H9 (cell line): ENCODE measurements at regions not wholly inside any gene's neighbourhood (a gene's known extent, or its start where the extent isn't known, plus 50 kb on each side); places are given as distances from the start of the nearest gene placed in this dataset.

Source experiments
- DNase-seq: peaks from one replicate; pipeline ENCODE4 v3.0.0-alpha.2; 2017
- H2AFZ ChIP-seq: one replicate; pipeline ENCODE4 v1.6.1; 2013; ENCODE audit warnings: mild to moderate bottlenecking, low read length, control low read depth, moderate library complexity
- H2AK5ac ChIP-seq: 2 replicates; pipeline ENCODE4 v1.6.1; 2013; ENCODE audit warnings: low read length, control low read depth, mixed read lengths; ENCODE audit not compliant: insufficient read length
- H2BK120ac ChIP-seq: one replicate; pipeline ENCODE4 v1.6.1; 2013; ENCODE audit warnings: low read depth, mild to moderate bottlenecking, low read length, control low read depth, inconsistent platforms; ENCODE audit not compliant: poor library complexity, severe bottlenecking
- H2BK12ac ChIP-seq: 2 replicates; pipeline ENCODE4 v1.6.1; 2013; ENCODE audit warnings: low read length, control low read depth, mixed read lengths, low read depth; ENCODE audit not compliant: insufficient read length
- H2BK15ac ChIP-seq: 2 replicates; pipeline ENCODE4 v1.6.1; 2013; ENCODE audit warnings: low read depth, low read length, control low read depth
- H2BK20ac ChIP-seq: one replicate; pipeline ENCODE4 v1.6.1; 2013; ENCODE audit warnings: low read depth, mild to moderate bottlenecking, low read length, control low read depth, inconsistent platforms; ENCODE audit not compliant: poor library complexity, severe bottlenecking
- H2BK5ac ChIP-seq: 2 replicates; pipeline ENCODE4 v1.6.1; 2013; ENCODE audit warnings: low read length, control low read depth, mixed read lengths; ENCODE audit not compliant: insufficient read length
- H3K14ac ChIP-seq: 2 replicates; pipeline ENCODE4 v1.6.1; 2013; ENCODE audit warnings: low read length, control low read depth; ENCODE audit not compliant: insufficient read depth
- H3K18ac ChIP-seq: 2 replicates; pipeline ENCODE4 v1.6.1; 2013; ENCODE audit warnings: low read depth, mild to moderate bottlenecking, mixed read lengths, low read length, control low read depth; ENCODE audit not compliant: insufficient read length
- H3K23ac ChIP-seq: 2 replicates; pipeline ENCODE4 v1.6.1; 2013; ENCODE audit warnings: low read length, control low read depth, mixed read lengths, low read depth; ENCODE audit not compliant: insufficient read length
- H3K23me2 ChIP-seq: 2 replicates; pipeline ENCODE4 v1.6.1; 2013; ENCODE audit warnings: low read depth, mild to moderate bottlenecking, mixed read lengths, low read length, control low read depth; ENCODE audit not compliant: insufficient read length, poor library complexity, severe bottlenecking
- H3K27ac ChIP-seq: 2 replicates; pipeline ENCODE4 v1.5.1; 2013; ENCODE audit warnings: low read length, control low read depth, mixed read lengths, low read depth; ENCODE audit not compliant: insufficient read length
- H3K27me3 ChIP-seq: 2 replicates; pipeline ENCODE4 v1.6.1; 2013; ENCODE audit warnings: low read length, control low read depth, inconsistent platforms; ENCODE audit not compliant: insufficient read depth
- H3K4ac ChIP-seq: 2 replicates; pipeline ENCODE4 v1.6.1; 2013; ENCODE audit warnings: low read depth, mild to moderate bottlenecking, control low read depth, inconsistent platforms, low read length, moderate library complexity
- H3K4me1 ChIP-seq: 2 replicates; pipeline ENCODE4 v1.6.1; 2013; ENCODE audit warnings: low read length, control low read depth, inconsistent platforms; ENCODE audit not compliant: insufficient read depth
- H3K4me2 ChIP-seq: 2 replicates; pipeline ENCODE4 v1.6.1; 2013; ENCODE audit warnings: low read length, control low read depth, mixed read lengths; ENCODE audit not compliant: insufficient read length, insufficient read depth
- H3K56ac ChIP-seq: 2 replicates; pipeline ENCODE4 v1.6.1; 2013; ENCODE audit warnings: low read depth, mild to moderate bottlenecking, mixed read lengths, low read length, control low read depth; ENCODE audit not compliant: insufficient read length
- H3K79me1 ChIP-seq: 2 replicates; pipeline ENCODE4 v1.6.1; 2013; ENCODE audit warnings: low read depth, mild to moderate bottlenecking, moderate library complexity, low read length, control low read depth, inconsistent platforms; ENCODE audit not compliant: insufficient read depth, poor library complexity, severe bottlenecking
- H3K79me2 ChIP-seq: 2 replicates; pipeline ENCODE4 v1.6.1; 2013; ENCODE audit warnings: low read length, control low read depth, inconsistent platforms; ENCODE audit not compliant: insufficient read depth
- H3K9ac ChIP-seq: 2 replicates; pipeline ENCODE4 v1.6.1; 2013; ENCODE audit warnings: low read length, control low read depth, mixed read lengths; ENCODE audit not compliant: insufficient read length; ENCODE audit errors: extremely low read depth
- H3K9me3 ChIP-seq: one replicate; pipeline ENCODE4 v1.6.1; 2013; ENCODE audit warnings: low read depth, low read length, inconsistent platforms; ENCODE audit not compliant: control insufficient read depth
- H3T11ph ChIP-seq: one replicate; pipeline ENCODE4 v1.6.1; 2013; ENCODE audit warnings: mild to moderate bottlenecking, low read length, control low read depth, inconsistent platforms
- H4K20me1 ChIP-seq: one replicate; pipeline ENCODE4 v1.6.1; 2013; ENCODE audit not compliant: control insufficient read depth, insufficient read length, insufficient read depth
- H4K5ac ChIP-seq: 2 replicates; pipeline ENCODE4 v1.6.1; 2013; ENCODE audit warnings: low read depth, mild to moderate bottlenecking, mixed read lengths, low read length, control low read depth; ENCODE audit not compliant: insufficient read length
- H4K8ac ChIP-seq: replicated peaks from 2 replicates; pipeline ENCODE4 v1.6.1; 2013; ENCODE audit warnings: low read length, control low read depth, mixed read lengths, low read depth; ENCODE audit not compliant: insufficient read length
- H4K91ac ChIP-seq: 2 replicates; pipeline ENCODE4 v1.6.1; 2013; ENCODE audit warnings: low read depth, mild to moderate bottlenecking, moderate library complexity, mixed read lengths, low read length, control low read depth; ENCODE audit not compliant: insufficient read length
- H3K27ac Mint-ChIP-seq, 3 experiments: 2 replicates in 2 of 3; 3 replicates in 1 of 3; pipeline ENCODE4 v1.8.0; 2020 to 2021; ENCODE audit warnings: mixed read lengths in 3 of 3, mild to moderate bottlenecking in 1 of 3, moderate library complexity in 1 of 3
- H3K27me3 Mint-ChIP-seq: 2 replicates; pipeline ENCODE4 v1.8.0; 2021; ENCODE audit warnings: low read depth, mild to moderate bottlenecking, moderate library complexity, mixed read lengths
- H3K36me3 Mint-ChIP-seq, 3 experiments: 2 replicates in 2 of 3; 3 replicates in 1 of 3; pipeline ENCODE4 v1.8.0; 2020 to 2021; ENCODE audit warnings: low read depth in 3 of 3, mixed read lengths in 3 of 3; ENCODE audit not compliant: insufficient read depth in 1 of 3
- H3K4me1 Mint-ChIP-seq, 2 experiments: 2 replicates each; pipeline ENCODE4 v1.8.0; 2020; ENCODE audit warnings: mixed read lengths in 2 of 2
- H3K4me3 Mint-ChIP-seq, 2 experiments: 2 replicates in 1 of 2; 3 replicates in 1 of 2; pipeline ENCODE4 v1.8.0; 2020 to 2021; ENCODE audit warnings: mild to moderate bottlenecking in 2 of 2, mixed read lengths in 2 of 2, moderate library complexity in 1 of 2
- H3K9me3 Mint-ChIP-seq, 2 experiments: 2 replicates in 1 of 2; 3 replicates in 1 of 2; pipeline ENCODE4 v1.8.0; 2020; ENCODE audit warnings: mild to moderate bottlenecking in 2 of 2, mixed read lengths in 2 of 2, moderate library complexity in 1 of 2
- CTCF ChIP-seq: fragments of 200-600 bp; sonication (generic); conservative IDR thresholded peaks from 3 replicates; pipeline ENCODE4 v1.8.0; 2021; ENCODE audit warnings: antibody characterized with exemption, mild to moderate bottlenecking
- WGBS: extraction: QIAGEN DNeasy Blood & Tissue Kit; methylation state at CpG from one replicate; pipeline ENCODE4 v1.1.7; 2013; ENCODE audit warnings: missing lambda C conversion rate, low lambda C conversion rate, mixed read lengths; ENCODE audit not compliant: insufficient read length; ENCODE audit errors: extremely low coverage; 5-methylcytosine and 5-hydroxymethylcytosine counted together

DNA sequence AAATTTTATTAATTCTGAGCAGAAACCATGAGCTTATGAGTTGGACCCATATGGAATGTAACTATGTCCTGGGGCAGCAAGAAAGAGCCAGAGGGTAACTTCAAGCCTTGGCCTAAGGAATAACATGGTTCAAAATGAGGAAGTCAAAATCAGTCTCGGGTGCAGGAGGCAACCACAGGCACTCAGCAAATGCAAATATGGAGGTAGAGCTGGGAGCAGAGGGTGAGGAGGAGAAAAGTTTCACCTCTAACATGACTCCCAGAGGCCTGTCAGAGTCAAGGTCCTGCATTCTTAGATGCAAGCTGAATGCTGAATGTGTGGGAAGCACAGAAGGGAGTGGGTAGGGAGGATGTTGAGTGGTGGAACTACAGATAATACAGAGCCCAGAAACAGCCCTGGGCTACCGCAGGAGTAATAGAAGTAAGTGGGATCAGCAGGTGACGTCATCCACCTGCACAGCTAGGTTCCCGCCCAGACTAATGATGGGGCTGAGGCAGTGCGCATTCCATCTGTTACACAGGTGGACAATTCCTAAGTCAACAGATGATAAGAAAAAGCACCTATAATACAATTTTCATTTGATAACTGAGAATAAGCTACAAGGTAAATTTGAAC lies 279.8 kb upstream of the ARRDC4 start:
- no peaks in the 10 kb centered on the region for H3K36me3 Mint-ChIP-seq
- no peaks in the 10 kb centered on the region for H3K79me1 ChIP-seq
- no peak overlapping the region for H3K23ac ChIP-seq
- H2AK5ac ChIP-seq = no peak overlapping the region
- no peak overlapping the region for H2BK12ac ChIP-seq
- H3K27me3 Mint-ChIP-seq = no peaks in the 10 kb centered on the region
- no peak overlapping the region for H3K56ac ChIP-seq
- H3K27ac ChIP-seq = no peak overlapping the region
- no peak overlapping the region for H2AFZ ChIP-seq
- peak overlapping the region; percentile 68 for H4K5ac ChIP-seq
- H3K4ac ChIP-seq = no peak overlapping the region
- H3K27ac Mint-ChIP-seq = no peak overlapping the region
- no peak overlapping the region for H2BK20ac ChIP-seq
- H4K91ac ChIP-seq = no peak overlapping the region
- H3K9me3 ChIP-seq = no peaks in the 10 kb centered on the region
- no peak overlapping the region for H2BK120ac ChIP-seq
- H3K4me2 ChIP-seq = no peak overlapping the region
- no peak overlapping the region for H3T11ph ChIP-seq
- no peak overlapping the region for H4K8ac ChIP-seq
- WGBS = no CpG with 5 or more reads among the region's 5 CpGs
- peak overlapping the region; percentile 40; the same call in 1 of the 2 replicates for H3K14ac ChIP-seq
- H3K4me3 Mint-ChIP-seq = no peak overlapping the region
- H3K4me1 ChIP-seq = no peaks in the 10 kb centered on the region
- no peaks in the 10 kb centered on the region for H3K27me3 ChIP-seq
- H3K23me2 ChIP-seq = no peaks in the 10 kb centered on the region
- H2BK15ac ChIP-seq = no peak overlapping the region
- H3K9me3 Mint-ChIP-seq = no peaks in the 10 kb centered on the region
- no peak overlapping the region for H3K18ac ChIP-seq
- no peak overlapping the region for H2BK5ac ChIP-seq
- no peaks in the 10 kb centered on the region for H3K79me2 ChIP-seq
- no peak overlapping the region for H3K9ac ChIP-seq
- no peak for TF ChIP-seq CTCF
- no peak for DNase-seq
- H3K4me1 Mint-ChIP-seq = no peaks in the 10 kb centered on the region
- H4K20me1 ChIP-seq = no peaks in the 10 kb centered on the region
